GM18870 (cell line): ENCODE measurements at regions not wholly inside any gene's neighbourhood (a gene's known extent, or its start where the extent isn't known, plus 50 kb on each side); places are given as distances from the start of the nearest gene placed in this dataset.
"Not testable (repeated sequence)": the region's sequence is repeated elsewhere in the genome, so short reads cannot be mapped to it uniquely, and the experiment has no call there.

Experiments
- ATAC-seq: cut with Tn5 transposase; IDR thresholded peaks from one replicate; pipeline ENCODE4 v1.9.1; 2021; ENCODE audit warnings: moderate library complexity; ENCODE audit not compliant: unreplicated experiment

DNA sequence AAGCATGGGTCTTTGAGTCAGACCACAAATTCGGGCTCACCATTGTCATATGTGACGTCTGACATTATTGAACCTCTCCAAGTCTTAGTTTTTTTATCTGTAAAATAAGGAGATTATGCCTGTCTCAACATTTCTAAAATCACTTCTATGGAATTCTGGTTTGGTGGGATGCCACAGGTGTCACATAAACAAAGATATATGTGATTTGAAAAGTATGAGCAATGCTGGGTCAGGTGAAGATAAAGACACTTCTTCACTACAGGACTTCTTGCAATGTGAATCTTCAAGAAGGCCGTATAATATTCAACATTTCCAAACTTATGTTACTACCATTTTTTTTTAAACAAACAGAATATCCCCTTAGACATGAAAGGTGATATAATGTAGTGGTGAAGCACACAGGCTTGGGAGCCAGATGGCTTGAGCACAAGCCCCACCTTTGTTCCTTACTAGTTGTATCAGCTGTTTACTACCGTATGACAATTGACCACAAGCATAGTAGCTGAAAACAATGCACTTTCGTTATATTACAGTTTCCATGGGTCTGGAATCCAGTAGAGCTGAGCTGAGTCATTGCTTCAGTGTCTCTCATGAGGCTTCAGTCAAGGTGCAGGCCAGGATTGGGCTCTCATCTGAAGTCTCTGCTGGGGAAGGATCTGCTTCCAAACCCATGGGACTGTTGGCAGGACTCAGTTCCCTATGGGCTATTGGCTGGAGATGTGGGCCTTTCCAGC lies 87.7 kb downstream of the UTP18 start:
- ATAC-seq = no peak

DNA sequence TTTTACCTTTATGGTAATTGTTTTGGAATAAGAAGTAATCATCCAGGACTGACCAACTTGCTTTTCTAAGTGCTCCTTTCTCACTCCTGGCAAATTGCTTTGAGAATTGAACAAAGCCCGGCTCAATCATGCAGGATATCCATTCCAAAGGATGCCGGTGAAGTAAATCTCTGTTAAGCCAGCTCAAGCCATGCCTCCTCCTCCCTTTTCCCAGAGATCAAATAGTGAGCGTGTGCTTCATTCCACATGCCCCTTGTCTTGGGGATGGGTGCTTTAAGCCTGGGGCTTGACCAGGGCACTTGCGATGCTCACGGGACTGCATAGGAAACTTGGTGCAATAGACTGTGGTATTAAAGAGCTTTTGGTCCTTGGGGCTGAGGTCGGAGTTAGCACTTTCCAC lies 90.7 kb downstream of the UTP18 start:
- ATAC-seq = no peak

DNA sequence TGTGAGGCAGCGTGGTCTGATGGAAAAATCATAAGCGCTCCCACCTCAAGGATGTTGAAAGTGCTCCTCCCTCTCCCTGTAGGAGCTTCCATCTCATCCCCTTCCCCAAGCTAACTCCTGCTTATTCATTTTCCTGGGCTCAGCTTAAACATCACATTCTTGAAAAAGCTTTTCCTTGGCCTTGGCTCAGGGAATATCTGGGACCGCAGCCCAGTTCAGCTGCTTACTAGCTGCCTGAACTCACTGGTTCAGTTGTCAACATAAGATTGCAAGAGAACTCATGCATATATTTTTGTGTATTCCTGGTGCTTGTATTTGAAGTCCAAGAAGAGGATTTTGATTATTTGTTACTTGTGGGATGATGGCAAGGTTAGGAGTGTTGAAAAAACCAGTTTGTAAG lies 91.5 kb downstream of the UTP18 start:
- ATAC-seq = no peak

DNA sequence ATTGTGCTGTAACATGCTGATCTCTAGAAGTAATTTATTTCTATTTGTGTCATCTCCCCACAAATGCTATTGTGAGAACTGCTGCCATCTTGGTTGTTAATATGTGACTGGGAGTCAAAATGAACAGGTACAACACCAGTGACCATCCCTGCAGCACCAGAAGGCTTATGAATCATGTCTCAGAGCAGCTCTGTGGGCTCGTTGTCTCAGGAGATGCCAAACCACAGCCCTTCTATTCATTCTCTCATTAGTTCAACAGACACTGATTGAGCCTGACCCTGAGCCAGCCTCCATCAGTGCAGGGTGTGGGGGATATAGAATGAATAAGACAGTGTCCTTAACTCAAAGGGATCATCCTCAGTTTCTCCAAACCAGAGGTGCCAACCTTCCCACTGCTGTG lies 92.5 kb downstream of the UTP18 start:
- no peak for ATAC-seq

DNA sequence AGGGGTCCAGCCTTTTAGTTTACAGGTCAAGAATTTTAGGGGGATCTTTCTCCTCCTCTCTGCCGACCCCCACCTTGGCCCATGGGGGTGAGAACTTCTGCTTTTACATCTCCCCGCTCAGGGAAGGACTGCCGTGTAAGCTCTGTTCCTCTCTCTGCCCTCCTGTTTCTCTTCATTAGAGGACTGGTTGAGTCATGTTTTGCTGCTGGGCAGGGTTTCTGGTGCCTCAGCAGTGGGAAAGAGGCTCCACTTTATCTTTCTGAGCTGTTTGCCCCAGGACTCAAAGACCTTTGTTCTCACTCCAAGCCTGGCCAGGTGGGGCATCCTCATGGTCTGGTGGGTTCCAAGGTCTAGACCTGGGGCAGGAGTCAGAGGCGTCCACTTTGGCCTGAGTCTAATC lies 93.0 kb downstream of the UTP18 start:
- no peak for ATAC-seq

DNA sequence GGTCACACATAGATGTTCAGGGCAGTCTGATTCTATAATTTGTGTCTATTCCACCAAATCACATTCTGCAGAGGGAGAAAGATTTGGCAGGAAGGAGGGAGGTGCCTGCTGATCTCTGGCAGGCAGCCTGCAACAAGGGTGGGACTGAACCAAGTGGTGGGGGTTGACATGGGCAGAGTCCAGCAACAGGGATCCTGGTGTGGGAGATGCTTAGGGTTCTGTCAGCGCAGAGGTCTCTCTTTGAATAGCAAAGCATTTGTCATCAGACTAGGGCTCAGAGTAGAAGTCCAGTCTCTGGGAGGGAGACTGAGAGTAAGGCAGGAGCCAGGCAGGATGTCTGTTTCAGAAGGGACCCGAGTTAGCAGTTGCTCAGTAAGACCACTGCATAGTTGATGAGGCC lies 94.6 kb downstream of the UTP18 start:
- ATAC-seq = no peak

DNA sequence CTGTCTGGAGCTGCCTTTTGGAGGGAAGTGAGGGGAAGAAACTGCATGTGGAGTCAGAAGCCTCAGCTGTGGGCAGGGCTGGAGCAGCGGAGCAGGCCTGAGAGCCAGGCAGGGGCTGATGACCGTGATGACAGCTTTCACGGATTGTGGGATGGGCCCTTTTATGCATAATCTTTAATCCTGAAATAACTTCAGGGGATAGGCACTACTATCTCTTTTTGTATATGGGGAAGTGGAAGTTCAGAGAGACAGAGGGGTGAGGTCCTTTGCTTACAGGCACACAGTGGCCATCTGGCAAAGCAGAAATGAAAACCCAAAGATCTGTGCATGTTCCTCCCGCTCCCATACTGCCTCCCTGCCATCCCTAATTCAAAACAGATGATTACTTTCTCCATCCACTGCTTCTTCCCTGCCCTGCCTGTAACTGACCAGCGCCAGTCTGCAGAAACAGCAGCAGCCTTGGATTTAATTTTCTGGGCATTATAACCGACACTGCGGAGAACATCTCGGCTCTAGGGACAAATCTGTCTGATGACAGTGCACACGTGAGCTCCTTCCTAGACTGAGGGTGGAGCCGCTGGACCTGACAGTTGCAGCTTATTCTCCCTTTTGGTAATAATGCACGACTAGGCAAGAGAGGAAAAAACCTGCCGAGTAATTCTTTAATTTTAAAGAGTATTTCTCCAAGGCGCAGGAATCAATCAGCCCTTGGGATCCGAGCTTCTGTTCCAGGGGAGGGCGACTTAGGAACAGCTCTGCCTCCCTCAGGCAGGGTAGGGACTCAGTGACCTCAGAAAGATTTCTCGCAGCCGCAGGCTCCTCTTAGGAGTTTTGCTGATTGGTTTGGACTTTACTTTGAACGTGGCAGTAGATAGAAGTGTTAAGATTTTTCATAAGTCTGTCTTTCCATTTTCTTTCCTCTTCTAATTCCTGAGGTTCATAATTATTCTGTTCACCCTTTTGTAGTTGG lies 95.4 kb downstream of the UTP18 start:
- ATAC-seq = no peak

DNA sequence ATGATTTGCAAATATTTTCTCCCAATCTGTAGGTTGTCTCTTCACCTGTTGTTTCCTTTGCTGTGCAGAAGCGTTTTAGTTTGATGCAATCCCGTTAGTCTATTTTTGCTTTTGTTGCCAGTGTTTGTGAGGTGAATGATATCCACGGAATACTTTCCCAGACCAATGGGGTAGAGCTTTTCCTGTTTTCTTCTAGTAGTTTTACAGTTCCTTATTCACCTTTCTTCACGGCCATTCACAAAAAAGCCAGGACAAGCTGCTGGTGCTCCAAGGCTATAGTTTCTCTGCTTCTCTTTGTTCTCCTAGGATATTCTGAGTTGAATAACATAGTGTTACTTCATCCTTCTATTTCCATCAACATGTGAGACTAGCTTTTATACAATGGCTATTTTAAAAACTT lies 98.7 kb downstream of the UTP18 start:
- no peak for ATAC-seq

DNA sequence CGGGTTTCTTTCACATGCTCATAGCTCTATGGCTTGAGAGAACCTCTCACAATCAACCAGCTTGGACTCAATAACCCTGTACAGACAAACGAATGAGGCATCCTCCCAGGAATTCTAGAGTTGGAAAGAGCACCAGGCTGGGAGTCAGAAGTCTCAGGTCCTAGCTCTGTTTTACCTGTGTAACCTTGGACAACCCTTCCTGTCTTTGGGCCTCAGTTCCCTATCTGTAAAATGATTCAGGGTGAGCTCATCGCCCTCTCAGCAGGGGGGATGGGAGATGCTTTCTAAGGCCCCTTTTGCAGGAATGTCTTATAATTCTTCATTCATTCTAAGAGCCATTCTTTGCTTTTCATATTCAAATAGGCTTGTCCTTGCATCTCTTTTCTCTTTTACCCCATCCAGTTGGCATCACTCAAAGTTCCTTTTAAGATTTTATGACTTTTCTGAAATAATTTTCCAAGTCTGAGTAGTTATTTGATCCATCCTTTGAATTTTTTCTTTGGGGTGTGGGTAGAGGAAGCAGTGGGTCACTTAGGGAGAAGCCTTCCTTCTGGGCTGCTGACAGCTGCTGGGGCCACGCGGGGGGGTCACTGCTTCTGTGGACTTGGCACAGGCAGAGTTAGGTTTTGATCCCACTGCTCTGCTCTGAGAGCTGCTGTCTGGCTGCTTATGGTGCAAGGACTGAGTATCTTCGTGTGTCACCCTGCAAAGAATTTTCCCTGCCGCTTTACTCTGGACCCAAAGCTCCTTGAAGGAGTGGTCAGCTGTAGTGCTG lies 102.7 kb downstream of the UTP18 start:
- ATAC-seq = no peak

DNA sequence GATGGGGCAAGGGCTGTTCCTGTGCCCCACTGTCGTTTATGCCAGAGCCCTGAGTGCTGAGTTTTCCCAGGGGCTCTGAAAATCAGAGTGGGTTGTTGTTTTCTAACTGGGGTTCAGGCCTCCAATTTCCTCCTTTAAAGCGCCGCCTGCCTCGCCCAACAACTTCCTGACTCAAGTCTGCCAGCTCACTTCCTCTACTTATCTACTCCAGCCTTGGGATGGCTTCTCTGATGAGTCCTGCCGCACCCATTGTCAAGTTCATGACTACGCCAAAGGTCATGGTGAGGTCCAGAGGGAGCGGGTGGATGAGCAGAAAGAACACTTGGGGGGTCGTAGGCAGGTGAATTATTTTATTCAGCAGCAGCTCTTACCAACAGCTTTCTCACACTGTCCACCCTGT lies 104.7 kb downstream of the UTP18 start:
- no peak for ATAC-seq

DNA sequence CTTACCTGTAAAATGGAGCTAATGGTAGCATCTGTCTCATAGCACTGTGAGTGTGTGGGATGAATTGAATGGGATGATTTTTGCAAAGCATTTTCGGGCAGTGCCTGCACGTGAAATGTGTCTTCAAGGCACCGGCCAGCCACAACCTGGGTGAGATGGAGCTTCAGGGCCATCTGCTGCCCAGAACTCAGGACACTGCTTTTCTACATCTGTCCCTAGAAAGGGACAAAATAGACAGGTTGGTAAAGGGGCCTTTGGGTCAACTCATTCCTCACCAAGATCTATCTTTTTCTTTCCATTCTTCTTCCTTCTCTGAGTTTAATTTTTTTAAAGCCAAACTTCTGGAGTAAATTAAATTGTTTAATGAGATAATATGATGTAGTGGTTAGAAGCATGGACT lies 106.5 kb downstream of the UTP18 start:
- no peak for ATAC-seq

DNA sequence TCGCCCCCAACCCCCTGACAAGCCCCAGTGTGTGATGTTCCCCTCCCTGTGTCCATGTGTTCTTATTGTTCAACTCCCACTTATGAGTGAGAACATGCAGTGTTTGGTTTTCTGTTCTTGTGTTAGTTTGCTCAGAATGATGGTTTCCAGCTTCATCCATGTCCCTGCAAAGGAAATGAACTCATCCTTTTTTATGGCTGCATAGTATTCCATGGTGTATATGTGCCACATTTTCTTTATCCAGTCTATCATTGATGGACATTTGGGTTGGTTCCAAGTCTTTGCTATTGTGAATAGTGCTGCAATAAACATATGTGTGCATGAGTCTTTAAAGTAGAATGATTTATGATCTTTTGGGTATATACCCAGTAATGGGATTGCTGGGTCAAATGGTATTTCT lies 107.5 kb downstream of the UTP18 start:
- ATAC-seq = not testable (repeated sequence)

DNA sequence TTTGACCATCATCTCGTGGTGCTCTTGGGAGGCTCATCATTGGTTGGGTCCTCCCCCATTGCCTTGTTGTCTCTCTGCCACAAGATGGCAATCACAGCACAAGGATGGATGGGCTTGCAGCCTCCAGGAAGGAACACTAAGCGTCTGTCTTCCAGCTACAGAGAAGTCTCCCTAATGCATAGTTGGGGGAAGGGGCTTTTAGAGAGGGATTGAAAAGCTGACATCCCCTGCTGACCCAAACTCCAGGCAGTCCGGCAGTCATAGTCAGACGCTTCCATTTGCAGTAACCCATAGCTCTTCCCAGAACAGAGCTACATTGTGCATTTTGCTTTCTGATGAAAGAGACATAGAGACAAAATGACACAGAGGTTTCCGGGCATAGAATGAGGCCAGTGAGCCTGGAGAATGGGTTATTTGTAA lies 111.4 kb downstream of the UTP18 start:
- peak; percentile 56 for ATAC-seq

DNA sequence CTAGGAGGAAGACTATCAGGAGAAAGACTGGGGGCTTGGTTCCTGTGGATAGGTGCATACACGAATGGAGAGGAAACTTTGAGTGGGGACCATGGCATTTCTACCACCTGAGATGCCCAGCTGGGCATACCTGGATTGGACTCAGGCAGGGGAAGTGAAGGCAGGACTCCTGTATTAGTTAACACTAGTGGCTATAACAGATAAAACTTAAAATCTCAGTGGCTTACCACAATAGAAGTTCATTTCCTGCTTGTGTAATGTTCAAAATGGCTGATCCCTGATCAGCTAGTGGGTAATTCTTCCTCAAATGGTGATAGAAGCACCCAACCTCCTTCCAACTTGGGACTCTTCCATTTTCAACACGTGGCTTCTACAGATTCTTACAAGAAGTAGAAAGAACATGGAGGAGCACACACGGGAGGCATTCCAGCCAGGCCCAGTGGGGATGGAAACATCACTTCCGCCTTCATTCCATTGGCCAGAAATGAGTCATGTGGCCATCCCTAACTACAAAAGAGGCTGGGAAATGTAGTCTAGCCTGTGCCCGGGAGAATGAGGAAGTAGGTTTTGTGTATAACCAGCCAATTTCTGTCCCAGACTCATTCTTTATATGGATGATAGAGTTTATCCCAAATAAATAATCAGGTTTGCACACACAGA lies 112.1 kb downstream of the UTP18 start:
- ATAC-seq = peak; percentile 82

DNA sequence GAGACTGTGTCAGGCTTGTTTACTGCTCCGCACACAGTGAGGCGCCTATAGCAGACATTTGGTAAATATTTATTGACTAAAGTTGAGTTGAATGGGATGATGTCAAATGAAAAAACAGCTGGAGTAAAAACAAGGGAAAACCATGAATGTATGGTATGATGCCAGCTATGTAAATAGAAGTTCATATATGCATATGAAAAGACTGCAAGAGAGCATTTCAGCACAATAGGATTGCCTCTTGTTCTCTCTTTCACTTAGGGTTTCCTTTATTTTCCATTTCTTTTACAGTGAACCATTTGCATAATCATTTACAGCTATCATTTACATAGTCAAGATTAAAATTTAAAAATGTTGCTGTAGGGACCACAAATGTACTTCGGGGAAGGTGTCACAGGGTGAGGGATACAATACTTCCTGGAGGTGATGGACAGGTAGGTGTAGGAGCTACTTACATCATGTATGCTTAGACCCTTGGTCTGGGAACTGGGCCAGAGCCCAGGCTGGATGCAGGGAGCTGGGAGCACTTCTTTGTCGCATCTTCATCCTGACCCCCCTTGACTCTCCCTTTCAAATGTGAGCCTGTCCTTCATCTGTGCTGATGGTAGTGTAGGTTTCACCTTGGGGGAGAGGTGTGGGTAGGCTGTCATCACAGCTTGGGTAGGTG lies 113.3 kb downstream of the UTP18 start:
- no peak for ATAC-seq

DNA sequence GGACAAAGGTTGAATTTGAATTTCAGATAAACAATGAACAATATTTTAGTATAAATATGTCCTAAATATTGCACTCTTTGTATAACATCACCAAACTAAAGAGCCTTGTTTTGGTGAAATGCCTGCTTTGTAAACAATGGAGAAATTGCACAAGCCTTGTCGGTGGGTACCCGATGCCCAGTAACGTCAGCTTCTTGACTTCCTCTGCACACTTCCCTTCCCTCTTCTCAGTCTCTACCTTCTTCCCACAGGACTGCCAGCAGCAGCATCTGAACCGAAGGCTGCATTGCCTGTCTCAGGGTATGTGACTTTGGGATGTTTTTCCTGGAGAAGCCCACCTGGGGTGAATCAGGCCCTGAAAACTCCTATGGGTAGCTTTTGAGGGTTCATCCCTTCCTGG lies 113.9 kb downstream of the UTP18 start:
- no peak for ATAC-seq

DNA sequence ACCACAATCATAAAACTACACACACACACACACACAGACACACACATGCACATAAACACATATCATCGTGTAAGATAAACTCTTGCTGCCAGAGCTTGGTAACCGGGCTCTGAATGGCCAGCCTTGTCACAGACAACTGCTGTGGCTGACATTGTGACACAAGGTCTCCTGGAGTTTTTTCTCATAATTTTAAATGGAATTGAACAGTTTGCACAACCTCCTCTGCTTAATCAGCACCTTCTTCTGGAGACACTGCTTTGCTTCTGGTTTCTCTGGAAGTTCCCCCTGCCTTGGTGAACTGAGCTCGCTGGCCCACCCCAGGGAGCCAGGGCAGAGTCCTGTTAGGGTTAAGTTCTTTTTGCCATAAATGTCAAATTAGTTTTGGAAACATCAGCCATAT lies 115.4 kb downstream of the UTP18 start:
- ATAC-seq = no peak

DNA sequence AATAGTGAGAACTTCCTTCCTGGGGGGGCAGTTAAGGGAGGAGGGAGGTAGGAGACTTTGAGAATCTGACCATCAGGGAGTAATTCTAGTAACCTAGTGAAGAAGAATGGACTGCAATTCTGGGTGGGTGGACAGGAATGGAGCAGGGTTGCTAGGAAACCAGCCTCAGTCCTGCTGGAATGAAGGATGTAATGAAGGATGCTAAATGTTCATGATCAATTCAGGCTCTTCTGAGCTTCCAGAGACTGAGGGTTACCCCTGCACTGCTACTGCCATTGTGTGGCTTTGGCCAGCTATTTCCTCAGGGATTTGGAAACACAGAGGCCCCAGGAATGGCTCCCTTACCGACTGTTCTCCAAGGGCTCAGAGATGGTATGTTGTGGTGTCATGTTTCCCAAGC lies 116.4 kb downstream of the UTP18 start:
- no peak for ATAC-seq

DNA sequence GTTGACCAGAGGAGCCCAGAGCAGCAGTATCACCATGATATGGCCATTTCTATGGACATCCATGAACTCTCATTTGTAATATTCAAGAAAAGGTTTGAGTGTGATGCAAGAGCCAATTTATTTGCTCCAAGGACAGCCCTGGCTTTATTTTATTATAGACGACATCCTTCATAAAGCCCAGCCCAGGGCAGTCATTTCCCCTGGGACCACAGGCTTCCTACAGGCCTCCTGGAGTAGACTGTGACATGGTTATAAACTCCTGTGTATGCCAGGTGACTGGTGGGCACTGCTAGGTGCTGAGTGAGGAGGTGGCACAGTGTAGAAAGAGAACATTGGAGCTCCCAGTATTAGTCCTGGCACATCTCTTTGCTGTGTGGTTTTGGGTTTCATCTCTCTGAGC lies 120.9 kb downstream of the UTP18 start:
- no peak for ATAC-seq

DNA sequence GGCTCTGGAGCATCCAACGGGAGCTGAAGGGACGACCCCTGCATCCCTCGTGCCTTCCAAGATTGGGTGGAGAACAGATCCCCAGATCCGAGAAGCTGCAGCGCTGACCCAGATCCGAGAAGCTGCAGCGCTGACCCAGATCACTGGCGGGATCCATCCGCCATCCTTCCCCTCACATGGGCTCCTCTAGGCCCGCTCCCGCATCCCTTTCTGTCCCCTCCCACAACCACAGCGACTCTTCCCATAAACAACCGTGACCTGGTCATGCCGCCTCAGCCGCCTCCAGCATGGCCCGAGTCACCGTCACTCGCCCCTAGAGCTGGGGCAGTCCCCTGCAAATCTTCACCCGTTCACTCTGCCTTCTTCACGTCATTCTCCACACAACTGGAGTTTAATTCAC lies 124.9 kb downstream of the UTP18 start:
- no peak for ATAC-seq
